ENCODE measurements at regions not wholly inside any gene's neighbourhood (a gene's known extent, or its start where the extent isn't known, plus 50 kb on each side); places are given as distances from the start of the nearest gene placed in this dataset.

DNA sequence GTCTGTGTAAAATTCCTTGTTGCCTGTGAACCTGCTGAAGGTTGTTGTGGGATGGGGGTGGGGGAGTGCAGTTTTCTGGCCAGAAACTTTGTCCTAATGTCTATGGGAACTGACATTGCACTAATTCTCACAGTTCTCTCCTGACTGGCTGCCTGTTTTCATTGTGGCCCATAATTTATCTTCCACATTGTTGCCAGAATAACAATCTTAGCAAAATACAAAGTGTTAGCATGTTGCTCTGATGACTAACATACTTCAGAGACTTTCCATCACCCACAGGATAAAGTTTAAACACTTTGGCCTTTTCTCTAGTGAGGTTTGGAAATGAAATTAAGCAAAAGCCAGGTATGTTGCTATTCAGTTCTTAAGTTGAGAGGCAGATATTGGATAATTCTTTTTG, 81.4 kb upstream of the TBC1D5 start:
- no peak for TF ChIP-seq EZH2 (IDR thresholded peaks at IDR 0.05; ENCODE audit: insufficient read depth, poor library complexity, severe bottlenecking)
- TF ChIP-seq EZH2phosphoT487 (IDR thresholded peaks at IDR 0.05; ENCODE audit: insufficient read depth, low read depth), result no peak
